ENCODE measurements at regions not wholly inside any gene's neighbourhood (a gene's known extent, or its start where the extent isn't known, plus 50 kb on each side); places are given as distances from the start of the nearest gene placed in this dataset.

DNA sequence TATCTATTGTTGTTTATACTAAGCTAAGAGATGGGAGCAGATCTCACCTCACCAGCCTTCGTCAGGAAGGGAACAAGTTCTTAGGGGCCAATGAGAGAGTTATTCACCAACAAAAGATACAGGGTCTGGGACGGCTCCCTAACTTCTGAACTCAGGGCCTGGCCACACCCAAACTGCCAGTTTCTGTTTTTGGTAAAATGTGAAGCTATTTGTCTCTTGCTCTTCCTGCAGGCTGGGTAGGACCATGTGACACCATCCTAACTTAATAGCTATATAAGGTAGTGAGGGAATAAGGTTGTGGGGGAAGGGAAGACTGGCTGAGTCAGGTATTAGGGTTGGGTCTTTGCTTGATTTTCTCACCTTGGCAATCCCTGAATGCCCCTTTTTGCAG lies 480.5 kb downstream of the KDM4C start:
- TF ChIP-seq, protein P1, sequence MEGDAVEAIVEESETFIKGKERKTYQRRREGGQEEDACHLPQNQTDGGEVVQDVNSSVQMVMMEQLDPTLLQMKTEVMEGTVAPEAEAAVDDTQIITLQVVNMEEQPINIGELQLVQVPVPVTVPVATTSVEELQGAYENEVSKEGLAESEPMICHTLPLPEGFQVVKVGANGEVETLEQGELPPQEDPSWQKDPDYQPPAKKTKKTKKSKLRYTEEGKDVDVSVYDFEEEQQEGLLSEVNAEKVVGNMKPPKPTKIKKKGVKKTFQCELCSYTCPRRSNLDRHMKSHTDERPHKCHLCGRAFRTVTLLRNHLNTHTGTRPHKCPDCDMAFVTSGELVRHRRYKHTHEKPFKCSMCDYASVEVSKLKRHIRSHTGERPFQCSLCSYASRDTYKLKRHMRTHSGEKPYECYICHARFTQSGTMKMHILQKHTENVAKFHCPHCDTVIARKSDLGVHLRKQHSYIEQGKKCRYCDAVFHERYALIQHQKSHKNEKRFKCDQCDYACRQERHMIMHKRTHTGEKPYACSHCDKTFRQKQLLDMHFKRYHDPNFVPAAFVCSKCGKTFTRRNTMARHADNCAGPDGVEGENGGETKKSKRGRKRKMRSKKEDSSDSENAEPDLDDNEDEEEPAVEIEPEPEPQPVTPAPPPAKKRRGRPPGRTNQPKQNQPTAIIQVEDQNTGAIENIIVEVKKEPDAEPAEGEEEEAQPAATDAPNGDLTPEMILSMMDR (conservative IDR thresholded peaks at IDR 0.05), result no peak
- no peak for TF ChIP-seq EZH2 (IDR thresholded peaks at IDR 0.05; ENCODE audit: low read depth)
